ENCODE measurements at regions not wholly inside any gene's neighbourhood (a gene's known extent, or its start where the extent isn't known, plus 50 kb on each side); places are given as distances from the start of the nearest gene placed in this dataset.

DNA sequence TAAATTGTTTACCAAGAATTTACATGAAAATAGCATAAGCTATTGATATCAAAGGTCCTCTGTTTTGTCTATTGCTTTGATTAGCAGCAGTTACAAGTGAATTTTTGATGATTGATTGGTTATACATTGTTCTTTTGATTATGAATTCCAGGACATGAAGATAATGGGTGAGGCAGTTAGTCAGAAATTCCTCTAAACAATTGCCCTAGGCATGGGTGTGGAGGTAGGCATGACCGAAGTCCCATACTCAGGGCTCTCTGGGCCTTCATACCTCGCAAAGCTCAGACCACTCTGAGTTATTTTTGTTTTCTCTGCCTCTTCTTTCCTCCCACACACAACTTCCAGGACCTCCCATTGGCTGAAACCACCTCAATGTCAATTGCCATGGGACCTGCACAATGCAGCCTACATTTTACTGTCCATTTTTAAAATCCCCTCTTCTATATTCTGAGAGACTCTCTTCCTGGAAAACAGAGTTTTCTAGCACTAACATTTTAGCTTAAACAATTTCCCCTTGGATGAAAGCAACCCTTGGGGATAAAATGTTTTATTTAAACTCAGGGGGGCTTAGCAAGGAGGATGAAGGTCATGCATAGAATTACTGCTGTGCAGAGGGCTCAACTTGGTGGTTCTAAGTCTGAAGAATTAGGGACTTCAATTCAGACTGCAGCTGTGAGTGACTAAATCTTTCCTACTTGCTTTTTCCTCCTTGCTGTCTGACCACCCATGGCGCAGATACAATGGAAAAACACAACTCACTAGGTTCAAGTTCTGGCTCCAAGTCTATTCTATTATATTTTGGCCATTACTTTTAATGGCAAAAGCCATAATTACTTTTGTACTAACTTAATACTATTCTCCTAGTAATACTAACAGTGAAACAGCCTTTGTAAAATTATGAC lies 594.8 kb downstream of the NTRK3 start:
- TF ChIP-seq, protein P1, sequence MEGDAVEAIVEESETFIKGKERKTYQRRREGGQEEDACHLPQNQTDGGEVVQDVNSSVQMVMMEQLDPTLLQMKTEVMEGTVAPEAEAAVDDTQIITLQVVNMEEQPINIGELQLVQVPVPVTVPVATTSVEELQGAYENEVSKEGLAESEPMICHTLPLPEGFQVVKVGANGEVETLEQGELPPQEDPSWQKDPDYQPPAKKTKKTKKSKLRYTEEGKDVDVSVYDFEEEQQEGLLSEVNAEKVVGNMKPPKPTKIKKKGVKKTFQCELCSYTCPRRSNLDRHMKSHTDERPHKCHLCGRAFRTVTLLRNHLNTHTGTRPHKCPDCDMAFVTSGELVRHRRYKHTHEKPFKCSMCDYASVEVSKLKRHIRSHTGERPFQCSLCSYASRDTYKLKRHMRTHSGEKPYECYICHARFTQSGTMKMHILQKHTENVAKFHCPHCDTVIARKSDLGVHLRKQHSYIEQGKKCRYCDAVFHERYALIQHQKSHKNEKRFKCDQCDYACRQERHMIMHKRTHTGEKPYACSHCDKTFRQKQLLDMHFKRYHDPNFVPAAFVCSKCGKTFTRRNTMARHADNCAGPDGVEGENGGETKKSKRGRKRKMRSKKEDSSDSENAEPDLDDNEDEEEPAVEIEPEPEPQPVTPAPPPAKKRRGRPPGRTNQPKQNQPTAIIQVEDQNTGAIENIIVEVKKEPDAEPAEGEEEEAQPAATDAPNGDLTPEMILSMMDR (IDR thresholded peaks at IDR 0.05; ENCODE audit: insufficient read depth, low read length, poor library complexity, severe bottlenecking) = no peak
- DNase-seq (ENCODE audit: low read depth) = no peak

DNA sequence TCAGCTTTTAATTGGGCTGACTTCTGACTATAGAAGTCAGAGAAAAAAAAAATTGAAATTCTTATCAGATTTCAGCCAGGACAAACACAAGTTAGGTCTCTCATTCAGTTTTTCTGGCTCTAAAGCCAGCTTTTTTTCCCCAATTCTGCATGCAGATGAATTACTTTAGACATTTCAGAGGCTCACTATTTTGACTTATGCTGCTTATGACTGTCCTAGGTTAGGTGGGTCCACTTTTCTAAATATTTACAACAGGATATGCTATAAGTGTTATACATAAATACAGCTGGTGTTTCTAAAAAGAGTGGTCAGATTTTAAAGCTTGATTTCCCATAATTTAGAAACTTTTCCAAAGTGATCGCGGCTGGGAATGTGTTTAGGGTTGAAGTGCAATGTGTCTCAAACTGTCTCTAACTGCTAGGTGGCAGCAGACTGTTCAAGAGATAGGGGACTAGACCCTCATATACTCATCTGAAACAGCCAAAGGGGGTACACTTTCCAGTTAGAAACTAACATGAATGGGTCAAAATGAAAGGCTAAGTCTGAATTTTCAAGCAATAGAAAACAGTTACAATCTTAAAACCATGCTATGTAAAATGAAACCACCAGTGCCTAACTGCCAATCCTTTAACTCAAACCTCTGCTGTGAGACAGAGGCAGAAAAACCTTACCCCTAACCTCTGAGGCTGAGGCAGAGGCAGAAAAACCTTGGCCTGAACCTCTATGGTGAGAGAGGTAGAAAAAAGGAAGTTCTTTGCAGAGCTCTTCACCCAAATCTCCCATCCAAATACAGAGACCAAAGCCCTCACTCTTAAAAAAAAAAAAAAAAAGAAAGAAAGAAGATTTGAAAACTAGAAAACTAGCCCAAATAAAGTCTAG lies 596.0 kb downstream of the NTRK3 start:
- no peak overlapping the region for H3K4me3 ChIP-seq (ENCODE audit: low read depth, low read length)
- DNase-seq (ENCODE audit: low read depth) = no peak
- TF ChIP-seq, protein P1 (IDR thresholded peaks at IDR 0.05; ENCODE audit: insufficient read depth, low read length, poor library complexity, severe bottlenecking) = no peak

More for the DNA sequence above, 594.8 kb downstream of the NTRK3 start:
- H3K4me3 ChIP-seq (ENCODE audit: low read depth, low read length) = no peak overlapping the region
- no peaks in the 10 kb centered on the region for H3K36me3 ChIP-seq (ENCODE audit: control insufficient read depth, insufficient read depth, low read length)
- H3K27me3 ChIP-seq (ENCODE audit: control insufficient read depth, insufficient read depth, low read length) = no peaks in the 10 kb centered on the region

DNA sequence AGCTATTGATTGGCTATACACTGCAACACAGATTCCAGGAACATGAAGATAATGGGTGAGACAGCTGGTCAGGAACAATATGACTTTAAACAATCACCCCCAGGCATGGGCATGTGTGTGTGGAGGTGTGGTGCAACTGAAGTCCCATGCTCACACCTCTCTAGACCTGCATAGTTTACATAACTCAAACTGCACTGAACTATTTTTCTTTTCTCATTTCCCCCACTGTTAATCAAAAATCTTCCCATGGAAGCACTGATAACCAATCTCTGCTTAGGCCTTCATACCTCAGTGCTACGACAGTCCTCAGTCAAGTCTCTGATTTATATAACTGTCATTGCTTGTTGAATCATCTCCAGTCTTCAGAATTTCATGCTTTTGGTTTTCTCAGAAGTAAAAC lies 600.2 kb downstream of the NTRK3 start:
- Histone ChIP-seq H3K4me3 (ENCODE audit: low read depth, low read length) (no peak overlapping the region), H3K36me3 (ENCODE audit: control insufficient read depth, insufficient read depth, low read length) (no peaks in the 10 kb centered on the region), H3K27me3 (ENCODE audit: control insufficient read depth, insufficient read depth, low read length) (no peaks in the 10 kb centered on the region)
- TF ChIP-seq, protein P1 (IDR thresholded peaks at IDR 0.05; ENCODE audit: insufficient read depth, low read length, poor library complexity, severe bottlenecking) = no peak
- no peak for DNase-seq (ENCODE audit: low read depth)

More for the DNA sequence above, 596.0 kb downstream of the NTRK3 start:
- no peaks in the 10 kb centered on the region for H3K27me3 ChIP-seq (ENCODE audit: control insufficient read depth, insufficient read depth, low read length)
- H3K36me3 ChIP-seq (ENCODE audit: control insufficient read depth, insufficient read depth, low read length) = no peaks in the 10 kb centered on the region

DNA sequence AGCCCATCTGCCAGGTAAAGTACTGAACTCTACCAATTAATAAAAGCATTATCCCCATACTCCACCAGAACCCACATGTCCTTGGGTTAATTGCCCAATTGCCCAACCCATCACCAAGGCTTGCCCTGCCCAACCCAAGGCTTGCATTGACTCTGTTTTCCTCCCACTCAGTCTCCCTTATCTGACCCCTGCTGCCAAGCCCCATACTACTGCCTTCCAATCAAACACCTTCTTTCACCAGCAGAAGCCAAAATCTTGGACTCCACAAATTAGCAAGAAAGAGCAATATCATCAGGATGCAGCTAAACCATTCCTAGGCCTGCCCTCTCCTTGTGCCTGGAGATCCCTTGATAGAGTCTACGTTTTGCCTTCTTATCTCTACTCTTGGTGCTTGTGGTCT lies 602.9 kb downstream of the NTRK3 start:
- no peaks in the 10 kb centered on the region for H3K27me3 ChIP-seq (ENCODE audit: control insufficient read depth, insufficient read depth, low read length)
- H3K36me3 ChIP-seq (ENCODE audit: control insufficient read depth, insufficient read depth, low read length) = no peaks in the 10 kb centered on the region
- no peak for DNase-seq (ENCODE audit: low read depth)
- H3K4me3 ChIP-seq (ENCODE audit: low read depth, low read length) = no peak overlapping the region
- TF ChIP-seq, protein P1 (IDR thresholded peaks at IDR 0.05; ENCODE audit: insufficient read depth, low read length, poor library complexity, severe bottlenecking) = no peak

DNA sequence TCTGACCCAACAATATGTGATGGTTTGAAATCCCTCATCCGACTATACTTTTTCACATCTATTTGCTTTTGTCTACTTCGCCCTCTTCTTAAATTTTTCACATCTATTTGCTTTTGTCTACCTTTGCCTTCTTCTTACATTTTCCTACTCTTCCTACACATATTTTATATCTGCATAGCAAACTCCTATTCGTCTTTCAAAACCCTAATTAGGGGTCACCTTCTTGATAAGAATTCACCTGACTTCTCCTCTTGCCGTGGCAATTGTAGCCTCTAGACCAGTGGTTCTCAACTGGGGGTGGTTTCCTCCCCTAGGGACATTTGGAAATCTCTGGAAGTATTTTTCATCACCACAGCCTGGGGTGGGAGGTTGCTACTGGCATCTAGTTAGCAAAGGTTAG lies 607.4 kb downstream of the NTRK3 start:
- TF ChIP-seq, protein P1 (IDR thresholded peaks at IDR 0.05; ENCODE audit: insufficient read depth, low read length, poor library complexity, severe bottlenecking) = no peak
- no peak for DNase-seq (ENCODE audit: low read depth)
- H3K36me3 ChIP-seq (ENCODE audit: control insufficient read depth, insufficient read depth, low read length) = no peaks in the 10 kb centered on the region
- no peak overlapping the region for H3K4me3 ChIP-seq (ENCODE audit: low read depth, low read length)
- no peaks in the 10 kb centered on the region for H3K27me3 ChIP-seq (ENCODE audit: control insufficient read depth, insufficient read depth, low read length)

Measured in kidney epithelial cell (primary cell).